C4-2B (cell line): ENCODE measurements at regions not wholly inside any gene's neighbourhood (a gene's known extent, or its start where the extent isn't known, plus 50 kb on each side); places are given as distances from the start of the nearest gene placed in this dataset.

Experiments used
- ZFX ChIP-seq: fragments of 450-650 bp; IDR thresholded peaks from 2 replicates; pipeline ENCODE4 v1.6.1; 2017
- TF ChIP-seq, protein P1 (sequence below): fragments of 450-650 bp; conservative IDR thresholded peaks from 2 replicates; pipeline ENCODE4 v1.5.1; 2017; ENCODE audit warnings: mild to moderate bottlenecking

DNA sequence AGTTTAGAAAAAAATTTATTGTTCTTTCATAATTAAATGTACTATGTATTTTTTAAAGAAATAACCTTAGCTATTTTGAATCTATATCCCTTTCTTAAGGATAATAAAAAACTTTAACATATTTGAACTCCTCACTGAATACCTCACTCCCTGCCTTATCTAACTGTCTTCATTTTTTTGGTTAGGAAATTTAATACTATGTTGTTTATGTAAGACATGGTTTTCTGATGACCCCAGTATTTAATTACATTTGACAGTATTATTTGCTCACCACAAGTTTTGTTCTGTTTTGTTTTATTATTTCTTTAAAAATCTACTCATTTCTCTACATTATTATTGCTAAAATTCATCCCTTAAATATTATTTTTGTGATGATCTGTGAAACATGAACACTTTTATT lies 394.4 kb upstream of the ADGRB3 start:
- TF ChIP-seq, protein P1, sequence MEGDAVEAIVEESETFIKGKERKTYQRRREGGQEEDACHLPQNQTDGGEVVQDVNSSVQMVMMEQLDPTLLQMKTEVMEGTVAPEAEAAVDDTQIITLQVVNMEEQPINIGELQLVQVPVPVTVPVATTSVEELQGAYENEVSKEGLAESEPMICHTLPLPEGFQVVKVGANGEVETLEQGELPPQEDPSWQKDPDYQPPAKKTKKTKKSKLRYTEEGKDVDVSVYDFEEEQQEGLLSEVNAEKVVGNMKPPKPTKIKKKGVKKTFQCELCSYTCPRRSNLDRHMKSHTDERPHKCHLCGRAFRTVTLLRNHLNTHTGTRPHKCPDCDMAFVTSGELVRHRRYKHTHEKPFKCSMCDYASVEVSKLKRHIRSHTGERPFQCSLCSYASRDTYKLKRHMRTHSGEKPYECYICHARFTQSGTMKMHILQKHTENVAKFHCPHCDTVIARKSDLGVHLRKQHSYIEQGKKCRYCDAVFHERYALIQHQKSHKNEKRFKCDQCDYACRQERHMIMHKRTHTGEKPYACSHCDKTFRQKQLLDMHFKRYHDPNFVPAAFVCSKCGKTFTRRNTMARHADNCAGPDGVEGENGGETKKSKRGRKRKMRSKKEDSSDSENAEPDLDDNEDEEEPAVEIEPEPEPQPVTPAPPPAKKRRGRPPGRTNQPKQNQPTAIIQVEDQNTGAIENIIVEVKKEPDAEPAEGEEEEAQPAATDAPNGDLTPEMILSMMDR, result no peak
- no peak for TF ChIP-seq ZFX
